A549 (cell line): ENCODE measurements at regions not wholly inside any gene's neighbourhood (a gene's known extent, or its start where the extent isn't known, plus 50 kb on each side); places are given as distances from the start of the nearest gene placed in this dataset.

Experiments used
- EP300 ChIP-seq, 2 experiments: fragments of >200 bp; sonication (Bioruptor Twin); formaldehyde crosslinking; IDR thresholded peaks; 2 replicates in 1 of 2; 3 replicates in 1 of 2; pipeline ENCODE4 v1.6.1; 2016 to 2017
- TF ChIP-seq, protein P1 (sequence below): fragments of 450-650 bp; IDR thresholded peaks from 2 replicates; pipeline ENCODE4 v1.6.1; 2014; ENCODE audit warnings: antibody characterized with exemption
- TF ChIP-seq, protein P2 (sequence below): IDR thresholded peaks from 2 replicates; pipeline ENCODE4 v1.6.1; 2012
- TF ChIP-seq, protein P3 (sequence below): fragments of >200 bp; sonication (Bioruptor Twin); formaldehyde crosslinking; IDR thresholded peaks from 3 replicates; pipeline ENCODE4 v1.5.1; 2016

- no peak for TF ChIP-seq EP300 (IDR thresholded peaks at IDR 0.05)
- TF ChIP-seq, protein P1, sequence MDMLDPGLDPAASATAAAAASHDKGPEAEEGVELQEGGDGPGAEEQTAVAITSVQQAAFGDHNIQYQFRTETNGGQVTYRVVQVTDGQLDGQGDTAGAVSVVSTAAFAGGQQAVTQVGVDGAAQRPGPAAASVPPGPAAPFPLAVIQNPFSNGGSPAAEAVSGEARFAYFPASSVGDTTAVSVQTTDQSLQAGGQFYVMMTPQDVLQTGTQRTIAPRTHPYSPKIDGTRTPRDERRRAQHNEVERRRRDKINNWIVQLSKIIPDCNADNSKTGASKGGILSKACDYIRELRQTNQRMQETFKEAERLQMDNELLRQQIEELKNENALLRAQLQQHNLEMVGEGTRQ = no peak
- TF ChIP-seq, protein P2, sequence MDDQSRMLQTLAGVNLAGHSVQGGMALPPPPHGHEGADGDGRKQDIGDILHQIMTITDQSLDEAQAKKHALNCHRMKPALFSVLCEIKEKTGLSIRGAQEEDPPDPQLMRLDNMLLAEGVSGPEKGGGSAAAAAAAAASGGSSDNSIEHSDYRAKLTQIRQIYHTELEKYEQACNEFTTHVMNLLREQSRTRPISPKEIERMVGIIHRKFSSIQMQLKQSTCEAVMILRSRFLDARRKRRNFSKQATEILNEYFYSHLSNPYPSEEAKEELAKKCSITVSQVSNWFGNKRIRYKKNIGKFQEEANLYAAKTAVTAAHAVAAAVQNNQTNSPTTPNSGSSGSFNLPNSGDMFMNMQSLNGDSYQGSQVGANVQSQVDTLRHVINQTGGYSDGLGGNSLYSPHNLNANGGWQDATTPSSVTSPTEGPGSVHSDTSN = no peak
- TF ChIP-seq, protein P3, sequence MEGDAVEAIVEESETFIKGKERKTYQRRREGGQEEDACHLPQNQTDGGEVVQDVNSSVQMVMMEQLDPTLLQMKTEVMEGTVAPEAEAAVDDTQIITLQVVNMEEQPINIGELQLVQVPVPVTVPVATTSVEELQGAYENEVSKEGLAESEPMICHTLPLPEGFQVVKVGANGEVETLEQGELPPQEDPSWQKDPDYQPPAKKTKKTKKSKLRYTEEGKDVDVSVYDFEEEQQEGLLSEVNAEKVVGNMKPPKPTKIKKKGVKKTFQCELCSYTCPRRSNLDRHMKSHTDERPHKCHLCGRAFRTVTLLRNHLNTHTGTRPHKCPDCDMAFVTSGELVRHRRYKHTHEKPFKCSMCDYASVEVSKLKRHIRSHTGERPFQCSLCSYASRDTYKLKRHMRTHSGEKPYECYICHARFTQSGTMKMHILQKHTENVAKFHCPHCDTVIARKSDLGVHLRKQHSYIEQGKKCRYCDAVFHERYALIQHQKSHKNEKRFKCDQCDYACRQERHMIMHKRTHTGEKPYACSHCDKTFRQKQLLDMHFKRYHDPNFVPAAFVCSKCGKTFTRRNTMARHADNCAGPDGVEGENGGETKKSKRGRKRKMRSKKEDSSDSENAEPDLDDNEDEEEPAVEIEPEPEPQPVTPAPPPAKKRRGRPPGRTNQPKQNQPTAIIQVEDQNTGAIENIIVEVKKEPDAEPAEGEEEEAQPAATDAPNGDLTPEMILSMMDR = no peak
Observed at GRCh38 chr2:174692256-174692919, 71.9 kb downstream of the CHRNA1 start.
